ENCODE measurements at regions not wholly inside any gene's neighbourhood (a gene's known extent, or its start where the extent isn't known, plus 50 kb on each side); places are given as distances from the start of the nearest gene placed in this dataset.

- DNase-seq (ENCODE audit: low read depth, low spot score) = no peak
Observed at GRCh38 chr18:10308154-10308553, 146.3 kb upstream of the APCDD1 start.

GRCh38 chr18:10310626-10311025 is 143.8 kb upstream of the APCDD1 start:
- DNase-seq (ENCODE audit: low read depth, low spot score) = no peak

- no peak for DNase-seq (ENCODE audit: low read depth, low spot score)
Observed at GRCh38 chr18:10312326-10313015, 142.0 kb upstream of the APCDD1 start.

GRCh38 chr18:10313016-10313342 is 141.5 kb upstream of the APCDD1 start:
- DNase-seq (ENCODE audit: low read depth, low spot score) = no peak

GRCh38 chr18:10314066-10314465 is 140.4 kb upstream of the APCDD1 start:
- no peak for DNase-seq (ENCODE audit: low read depth, low spot score)

GRCh38 chr18:10315522-10315921 is 138.9 kb upstream of the APCDD1 start:
- no peak for DNase-seq (ENCODE audit: low read depth, low spot score)

GRCh38 chr18:10316778-10317177 is 137.7 kb upstream of the APCDD1 start:
- DNase-seq (ENCODE audit: low read depth, low spot score) = no peak

GRCh38 chr18:10317864-10318690 is 136.4 kb upstream of the APCDD1 start:
- peak; percentile 36 for DNase-seq (ENCODE audit: low read depth, low spot score)

- DNase-seq (ENCODE audit: low read depth, low spot score) = peak; percentile 16
Observed at GRCh38 chr18:10318691-10318970, 135.8 kb upstream of the APCDD1 start.

GRCh38 chr18:10319026-10319425 is 135.4 kb upstream of the APCDD1 start:
- no peak for DNase-seq (ENCODE audit: low read depth, low spot score)

- DNase-seq (ENCODE audit: low read depth, low spot score) = no peak
Observed at GRCh38 chr18:10319914-10320600, 134.4 kb upstream of the APCDD1 start.

GRCh38 chr18:10320791-10321190 is 133.6 kb upstream of the APCDD1 start:
- DNase-seq (ENCODE audit: low read depth, low spot score) = no peak

- no peak for DNase-seq (ENCODE audit: low read depth, low spot score)
Observed at GRCh38 chr18:10321576-10321975, 132.9 kb upstream of the APCDD1 start.

GRCh38 chr18:10322004-10322403 is 132.4 kb upstream of the APCDD1 start:
- no peak for DNase-seq (ENCODE audit: low read depth, low spot score)

- no peak for DNase-seq (ENCODE audit: low read depth, low spot score)
Observed at GRCh38 chr18:10322435-10322834, 132.0 kb upstream of the APCDD1 start.

- DNase-seq (ENCODE audit: low read depth, low spot score) = no peak
Observed at GRCh38 chr18:10329101-10329500, 125.3 kb upstream of the APCDD1 start.

- DNase-seq (ENCODE audit: low read depth, low spot score) = peak; percentile 18
Observed at GRCh38 chr18:10330428-10330827, 124.0 kb upstream of the APCDD1 start.

- no peak for DNase-seq (ENCODE audit: low read depth, low spot score)
Observed at GRCh38 chr18:10332452-10332851, 122.0 kb upstream of the APCDD1 start.

GRCh38 chr18:10336749-10337350 is 117.6 kb upstream of the APCDD1 start:
- DNase-seq (ENCODE audit: low read depth, low spot score) = no peak

GRCh38 chr18:10340821-10341220 is 113.6 kb upstream of the APCDD1 start:
- no peak for DNase-seq (ENCODE audit: low read depth, low spot score)

- no peak for DNase-seq (ENCODE audit: low read depth, low spot score)
Observed at GRCh38 chr18:10343778-10344177, 110.7 kb upstream of the APCDD1 start.

- DNase-seq (ENCODE audit: low read depth, low spot score) = no peak
Observed at GRCh38 chr18:10346749-10347415, 107.6 kb upstream of the APCDD1 start.

Measured in ELF-1 (cell line).